ENCODE measurements at regions not wholly inside any gene's neighbourhood (a gene's known extent, or its start where the extent isn't known, plus 50 kb on each side); places are given as distances from the start of the nearest gene placed in this dataset.

DNA sequence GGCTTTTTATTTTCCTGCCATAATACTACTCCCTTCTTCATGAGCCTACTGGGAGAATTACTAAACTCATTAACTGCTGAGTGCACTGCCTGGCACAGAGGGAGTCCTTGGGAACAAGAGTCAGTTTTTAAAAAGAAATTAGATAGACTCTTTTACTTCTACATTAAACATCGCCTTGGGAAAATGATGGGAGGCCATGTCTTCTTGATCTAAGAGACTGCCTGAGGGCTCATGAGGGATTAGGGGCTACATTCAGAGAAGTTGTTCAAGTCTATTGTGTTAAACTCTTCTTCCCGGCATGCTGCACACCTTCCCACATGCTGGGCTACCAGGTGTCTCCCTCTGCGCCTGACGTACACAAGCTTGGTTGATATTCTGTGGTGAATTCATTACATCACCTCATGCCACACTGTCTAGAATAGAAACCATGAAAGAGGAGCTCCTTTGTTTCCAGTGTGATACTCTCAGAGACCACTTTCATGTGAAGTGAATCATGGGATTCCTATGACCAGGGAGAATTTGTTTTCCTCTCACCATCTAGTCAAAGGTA, 1422.3 kb downstream of the AACS start:
- H4K8ac ChIP-seq (ENCODE audit: extremely low read depth, insufficient read depth, low read length) = no peak overlapping the region
- POLR2A ChIA-PET (ENCODE audit: partially characterized antibody) = no interaction called here

More for the DNA sequence above, 1422.3 kb downstream of the AACS start:
- Histone ChIP-seq H2BK12ac (ENCODE audit: low read depth, low read length) (no peak overlapping the region), H3K4ac (replicated peaks; ENCODE audit: insufficient read length, low read depth, low read length) (no peak overlapping the region), H2AFZ (ENCODE audit: low read length) (no peak overlapping the region), H3K4me1 (replicated peaks in 1 of 4; ENCODE audit: control insufficient read depth in 3 of 4, insufficient read depth in 4 of 4, low read length in 3 of 4) (no peaks in the 10 kb centered on the region), H4K91ac (replicated peaks; ENCODE audit: insufficient read length, low read length) (no peak overlapping the region), H3K79me2 (ENCODE audit: control insufficient read depth in 1 of 2, insufficient read depth in 2 of 2, low read length in 2 of 2) (no peaks in the 10 kb centered on the region), H3K9ac (replicated peaks in 1 of 4; ENCODE audit: extremely low read depth in 1 of 4, low read depth in 3 of 4, low read length in 3 of 4) (no peak overlapping the region), H4K20me1 (replicated peaks in 1 of 2; ENCODE audit: control insufficient read depth in 1 of 2, insufficient read depth in 2 of 2, low read length in 2 of 2) (no peaks in the 10 kb centered on the region), H3K27ac (ENCODE audit: low read depth, low read length) (no peak overlapping the region), H3K23me2 (ENCODE audit: low read depth, low read length) (no peaks in the 10 kb centered on the region), H3K4me3 (ENCODE audit: extremely low read depth in 1 of 4, insufficient read depth in 2 of 4, low read depth in 3 of 4, low read length in 4 of 4) (no peak overlapping the region), H2AK5ac (ENCODE audit: low read depth, low read length) (no peak overlapping the region; the same call in 1 of the 2 replicates), H3K4me2 (ENCODE audit: insufficient read depth in 1 of 2, low read depth in 2 of 2, low read length in 2 of 2) (no peak overlapping the region), H2BK5ac (ENCODE audit: low read depth, low read length) (no peak overlapping the region), H3K27me3 (replicated peaks in 1 of 4; ENCODE audit: control insufficient read depth in 3 of 4, extremely low read depth in 1 of 4, insufficient read depth in 3 of 4, low read length in 3 of 4) (no peaks in the 10 kb centered on the region), H4K5ac (ENCODE audit: insufficient read length, low read depth, low read length) (no peak overlapping the region), H3K56ac (replicated peaks; ENCODE audit: insufficient read length, low read depth, low read length) (no peak overlapping the region), H3K79me1 (ENCODE audit: low read depth, low read length) (no peaks in the 10 kb centered on the region), H2BK120ac (replicated peaks; ENCODE audit: low read depth, low read length) (no peak overlapping the region), H2BK15ac (ENCODE audit: low read length) (no peak overlapping the region), H3K23ac (ENCODE audit: insufficient read length) (no peak overlapping the region), H3K9me3 (ENCODE audit: insufficient read depth in 2 of 2, low read depth in 1 of 2, low read length in 1 of 2) (peaks cover 7 to 10% of the 10 kb centered on the region in 2 experiments), H3K36me3 (ENCODE audit: control insufficient read depth in 2 of 4, insufficient read depth in 4 of 4, low read length in 3 of 4) (no peaks in the 10 kb centered on the region), H3K18ac (ENCODE audit: extremely low read depth, low read length) (no peak overlapping the region), H3K14ac (ENCODE audit: insufficient read length) (no peak overlapping the region), H2BK20ac (ENCODE audit: low read length) (no peak overlapping the region)
- CTCF ChIA-PET (ENCODE audit: partially characterized antibody) = no interaction called here
- no peak for FAIRE-seq
- DNase-seq (ENCODE audit: low read depth in 1 of 2, low spot score in 2 of 2) = no peak
- TF ChIP-seq BACH1 (IDR thresholded peaks at IDR 0.05; ENCODE audit: low read length) (no peak), BCL11A (IDR thresholded peaks at IDR 0.05; ENCODE audit: low read depth in 2 of 2, low read length in 2 of 2) (no peak), KDM4A (IDR thresholded peaks at IDR 0.05; ENCODE audit: low read depth, low read length, severe bottlenecking) (no peak), SRF (IDR thresholded peaks at IDR 0.05; ENCODE audit: low read depth, low read length) (no peak), HDAC6 (IDR thresholded peaks at IDR 0.05; ENCODE audit: low read depth, low read length) (no peak), SIRT6 (IDR thresholded peaks at IDR 0.05; ENCODE audit: low read length) (no peak), CTCF (IDR thresholded peaks at IDR 0.05; ENCODE audit: control extremely low read depth in 1 of 3, insufficient read depth in 1 of 3, low read depth in 1 of 3, low read length in 3 of 3) (no peak), EP300 (IDR thresholded peaks at IDR 0.05; ENCODE audit: borderline replicate concordance in 1 of 2, low read depth in 2 of 2, low read length in 2 of 2) (no peak)
- TF ChIP-seq, protein P1, sequence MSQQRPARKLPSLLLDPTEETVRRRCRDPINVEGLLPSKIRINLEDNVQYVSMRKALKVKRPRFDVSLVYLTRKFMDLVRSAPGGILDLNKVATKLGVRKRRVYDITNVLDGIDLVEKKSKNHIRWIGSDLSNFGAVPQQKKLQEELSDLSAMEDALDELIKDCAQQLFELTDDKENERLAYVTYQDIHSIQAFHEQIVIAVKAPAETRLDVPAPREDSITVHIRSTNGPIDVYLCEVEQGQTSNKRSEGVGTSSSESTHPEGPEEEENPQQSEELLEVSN (IDR thresholded peaks at IDR 0.05) = no peak
- WGBS, 2 experiments (ENCODE audit: extremely low coverage in 1 of 2, insufficient coverage in 1 of 2, insufficient read length in 1 of 2, insufficient replicate concordance in 2 of 2, low coverage in 1 of 2, low lambda C conversion rate in 2 of 2, missing lambda C conversion rate in 1 of 2) = 88% methylated on average over 4 of the region's 4 CpGs; no CpG with 5 or more reads in 1 of the 2 experiments
